ENCODE measurements at regions not wholly inside any gene's neighbourhood (a gene's known extent, or its start where the extent isn't known, plus 50 kb on each side); places are given as distances from the start of the nearest gene placed in this dataset.

DNA sequence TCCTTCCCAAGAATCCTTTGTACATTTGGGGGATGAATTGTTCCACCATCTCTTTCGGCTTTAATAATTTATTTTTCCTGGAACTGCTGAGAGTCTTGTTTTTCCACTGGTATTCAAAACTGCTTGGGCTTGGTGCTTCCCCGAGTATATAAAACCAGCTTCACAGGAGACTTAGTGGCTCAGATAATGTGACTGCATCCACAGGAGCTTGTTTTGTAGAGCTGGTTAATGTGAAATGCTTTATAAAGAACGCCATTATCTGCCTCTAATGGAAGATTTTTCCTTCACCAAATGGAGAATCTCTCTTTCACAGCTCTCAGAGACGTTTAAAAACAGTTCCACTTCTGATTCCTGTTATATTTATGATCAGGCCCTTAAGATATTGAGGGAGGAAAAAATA is 935.5 kb downstream of the RAB28 start:
- TF ChIP-seq, protein P1, sequence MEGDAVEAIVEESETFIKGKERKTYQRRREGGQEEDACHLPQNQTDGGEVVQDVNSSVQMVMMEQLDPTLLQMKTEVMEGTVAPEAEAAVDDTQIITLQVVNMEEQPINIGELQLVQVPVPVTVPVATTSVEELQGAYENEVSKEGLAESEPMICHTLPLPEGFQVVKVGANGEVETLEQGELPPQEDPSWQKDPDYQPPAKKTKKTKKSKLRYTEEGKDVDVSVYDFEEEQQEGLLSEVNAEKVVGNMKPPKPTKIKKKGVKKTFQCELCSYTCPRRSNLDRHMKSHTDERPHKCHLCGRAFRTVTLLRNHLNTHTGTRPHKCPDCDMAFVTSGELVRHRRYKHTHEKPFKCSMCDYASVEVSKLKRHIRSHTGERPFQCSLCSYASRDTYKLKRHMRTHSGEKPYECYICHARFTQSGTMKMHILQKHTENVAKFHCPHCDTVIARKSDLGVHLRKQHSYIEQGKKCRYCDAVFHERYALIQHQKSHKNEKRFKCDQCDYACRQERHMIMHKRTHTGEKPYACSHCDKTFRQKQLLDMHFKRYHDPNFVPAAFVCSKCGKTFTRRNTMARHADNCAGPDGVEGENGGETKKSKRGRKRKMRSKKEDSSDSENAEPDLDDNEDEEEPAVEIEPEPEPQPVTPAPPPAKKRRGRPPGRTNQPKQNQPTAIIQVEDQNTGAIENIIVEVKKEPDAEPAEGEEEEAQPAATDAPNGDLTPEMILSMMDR (IDR thresholded peaks at IDR 0.05) = no peak
- TF ChIP-seq SIN3A (IDR thresholded peaks at IDR 0.05; ENCODE audit: borderline replicate concordance, low read depth, low read length) (no peak), CHD2 (IDR thresholded peaks at IDR 0.05; ENCODE audit: low read length, partially characterized antibody) (no peak), USF2 (IDR thresholded peaks at IDR 0.05; ENCODE audit: borderline replicate concordance, low read depth, low read length) (no peak), EZH2phosphoT487 (IDR thresholded peaks at IDR 0.05; ENCODE audit: borderline replicate concordance, low read depth) (no peak), MEF2A (IDR thresholded peaks at IDR 0.05; ENCODE audit: borderline replicate concordance, low read depth) (no peak)
- TF ChIP-seq, protein P2, sequence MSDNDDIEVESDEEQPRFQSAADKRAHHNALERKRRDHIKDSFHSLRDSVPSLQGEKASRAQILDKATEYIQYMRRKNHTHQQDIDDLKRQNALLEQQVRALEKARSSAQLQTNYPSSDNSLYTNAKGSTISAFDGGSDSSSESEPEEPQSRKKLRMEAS (IDR thresholded peaks at IDR 0.05; ENCODE audit: low read depth) = no peak
